ENCODE measurements at regions not wholly inside any gene's neighbourhood (a gene's known extent, or its start where the extent isn't known, plus 50 kb on each side); places are given as distances from the start of the nearest gene placed in this dataset.

GRCh38 chr3:147483578-147483977 is 74.4 kb downstream of the ZIC1 start:
- TF ChIP-seq, protein P1, sequence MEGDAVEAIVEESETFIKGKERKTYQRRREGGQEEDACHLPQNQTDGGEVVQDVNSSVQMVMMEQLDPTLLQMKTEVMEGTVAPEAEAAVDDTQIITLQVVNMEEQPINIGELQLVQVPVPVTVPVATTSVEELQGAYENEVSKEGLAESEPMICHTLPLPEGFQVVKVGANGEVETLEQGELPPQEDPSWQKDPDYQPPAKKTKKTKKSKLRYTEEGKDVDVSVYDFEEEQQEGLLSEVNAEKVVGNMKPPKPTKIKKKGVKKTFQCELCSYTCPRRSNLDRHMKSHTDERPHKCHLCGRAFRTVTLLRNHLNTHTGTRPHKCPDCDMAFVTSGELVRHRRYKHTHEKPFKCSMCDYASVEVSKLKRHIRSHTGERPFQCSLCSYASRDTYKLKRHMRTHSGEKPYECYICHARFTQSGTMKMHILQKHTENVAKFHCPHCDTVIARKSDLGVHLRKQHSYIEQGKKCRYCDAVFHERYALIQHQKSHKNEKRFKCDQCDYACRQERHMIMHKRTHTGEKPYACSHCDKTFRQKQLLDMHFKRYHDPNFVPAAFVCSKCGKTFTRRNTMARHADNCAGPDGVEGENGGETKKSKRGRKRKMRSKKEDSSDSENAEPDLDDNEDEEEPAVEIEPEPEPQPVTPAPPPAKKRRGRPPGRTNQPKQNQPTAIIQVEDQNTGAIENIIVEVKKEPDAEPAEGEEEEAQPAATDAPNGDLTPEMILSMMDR (IDR thresholded peaks at IDR 0.05), result no peak
- TF ChIP-seq POLR2A (IDR thresholded peaks at IDR 0.05), result no peak

Measured in esophagus squamous epithelium (tissue), 4 donors.